HEK293T (cell line): ENCODE measurements at regions not wholly inside any gene's neighbourhood (a gene's known extent, or its start where the extent isn't known, plus 50 kb on each side); places are given as distances from the start of the nearest gene placed in this dataset.

Source experiments
- BHLHE40 ChIP-seq: fragments of 450-650 bp; IDR thresholded peaks from 2 replicates; pipeline ENCODE4 v1.6.1; 2016; ENCODE audit warnings: mild to moderate bottlenecking, moderate library complexity, borderline replicate concordance
- ELF4 ChIP-seq: fragments of 450-650 bp; IDR thresholded peaks from 2 replicates; pipeline ENCODE4 v1.6.1; 2017; ENCODE audit warnings: antibody characterized with exemption
- FOXA1 ChIP-seq: fragments of 450-650 bp; IDR thresholded peaks from 2 replicates; pipeline ENCODE4 v1.6.1; 2016; ENCODE audit warnings: mild to moderate bottlenecking
- FOXK2 ChIP-seq: fragments of 450-650 bp; IDR thresholded peaks from 2 replicates; pipeline ENCODE4 v1.6.1; 2016; ENCODE audit warnings: mild to moderate bottlenecking
- FOXM1 ChIP-seq: fragments of 450-650 bp; IDR thresholded peaks from 2 replicates; pipeline ENCODE4 v1.6.1; 2017; ENCODE audit warnings: mild to moderate bottlenecking, borderline replicate concordance
- HDGF ChIP-seq: fragments of 450-650 bp; IDR thresholded peaks from 2 replicates; pipeline ENCODE4 v1.6.1; 2017; ENCODE audit warnings: antibody characterized with exemption, borderline replicate concordance
- LEF1 ChIP-seq: fragments of 450-650 bp; IDR thresholded peaks from 2 replicates; pipeline ENCODE4 v1.6.1; 2017; ENCODE audit warnings: mild to moderate bottlenecking, borderline replicate concordance
- NFRKB ChIP-seq: fragments of 450-650 bp; IDR thresholded peaks from 2 replicates; pipeline ENCODE4 v1.6.1; 2016; ENCODE audit warnings: mild to moderate bottlenecking, moderate library complexity
- PKNOX1 ChIP-seq: fragments of 450-650 bp; IDR thresholded peaks from 2 replicates; pipeline ENCODE4 v1.6.1; 2016
- SP1 ChIP-seq: fragments of 450-650 bp; IDR thresholded peaks from 2 replicates; pipeline ENCODE4 v1.6.1; 2017
- SUZ12 ChIP-seq: fragments of 450-650 bp; IDR thresholded peaks from 2 replicates; pipeline ENCODE4 v1.6.1; 2016; ENCODE audit warnings: mild to moderate bottlenecking
- TARDBP ChIP-seq: fragments of 450-650 bp; IDR thresholded peaks from 2 replicates; pipeline ENCODE4 v1.6.1; 2016

- TF ChIP-seq TARDBP (no peak), LEF1 (no peak), ELF4 (no peak), SUZ12 (no peak), FOXM1 (no peak), HDGF (no peak), NFRKB (no peak), SP1 (no peak), BHLHE40 (no peak), FOXK2 (no peak), FOXA1 (no peak), PKNOX1 (no peak)
These were observed 57.1 kb upstream of the TEX13D start for GRCh38 chrX:124275182-124275894.
